Gastroesophageal sphincter (tissue), 3 donors: ENCODE measurements at regions not wholly inside any gene's neighbourhood (a gene's known extent, or its start where the extent isn't known, plus 50 kb on each side); places are given as distances from the start of the nearest gene placed in this dataset.

Experiments
- EP300 ChIP-seq: sonication (generic); formaldehyde crosslinking; IDR thresholded peaks from one replicate; pipeline ENCODE4 v1.6.1; 2017; ENCODE audit warnings: antibody characterized with exemption, mild to moderate bottlenecking
- POLR2A ChIP-seq, 2 donors: fragments of 450-650 bp; IDR thresholded peaks; one replicate each; pipeline ENCODE4 v1.6.1; 2017; ENCODE audit warnings: antibody characterized with exemption in 2 of 2, mild to moderate bottlenecking in 2 of 2, moderate library complexity in 1 of 2
- POLR2AphosphoS5 ChIP-seq: sonication (generic); formaldehyde crosslinking; IDR thresholded peaks from one replicate; pipeline ENCODE4 v1.6.1; 2017; ENCODE audit warnings: antibody characterized with exemption
- TF ChIP-seq, protein P1 (sequence below), 4 experiments: fragments of 200-600 bp in 2 of 4; fragments of 450-650 bp in 2 of 4; sonication (generic) in 1 of 4; IDR thresholded peaks; one replicate each; pipeline ENCODE4 v1.5.1; 2017 to 2019; ENCODE audit warnings: antibody characterized with exemption in 4 of 4, mild to moderate bottlenecking in 2 of 4, moderate library complexity in 2 of 4

DNA sequence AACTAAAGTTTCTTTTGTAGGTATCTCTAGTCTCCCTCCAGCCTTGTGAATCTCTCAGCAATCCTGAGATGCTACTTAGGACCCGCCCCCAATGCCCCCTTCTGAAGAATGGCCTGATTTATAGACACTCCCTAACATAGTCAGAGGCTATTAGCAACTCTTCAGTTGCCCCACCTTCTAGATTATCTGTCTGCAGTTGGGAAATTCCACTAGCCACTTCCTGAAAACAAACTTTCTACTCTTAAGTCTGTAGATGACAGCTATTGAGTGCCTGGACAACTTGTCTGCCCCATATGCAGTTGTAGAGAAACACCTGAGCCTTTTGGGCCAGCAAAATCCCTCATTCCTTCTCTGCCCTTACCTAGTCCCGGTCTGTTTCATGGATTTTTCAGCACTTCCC is 188.2 kb upstream of the PREP start:
- TF ChIP-seq, protein P1, sequence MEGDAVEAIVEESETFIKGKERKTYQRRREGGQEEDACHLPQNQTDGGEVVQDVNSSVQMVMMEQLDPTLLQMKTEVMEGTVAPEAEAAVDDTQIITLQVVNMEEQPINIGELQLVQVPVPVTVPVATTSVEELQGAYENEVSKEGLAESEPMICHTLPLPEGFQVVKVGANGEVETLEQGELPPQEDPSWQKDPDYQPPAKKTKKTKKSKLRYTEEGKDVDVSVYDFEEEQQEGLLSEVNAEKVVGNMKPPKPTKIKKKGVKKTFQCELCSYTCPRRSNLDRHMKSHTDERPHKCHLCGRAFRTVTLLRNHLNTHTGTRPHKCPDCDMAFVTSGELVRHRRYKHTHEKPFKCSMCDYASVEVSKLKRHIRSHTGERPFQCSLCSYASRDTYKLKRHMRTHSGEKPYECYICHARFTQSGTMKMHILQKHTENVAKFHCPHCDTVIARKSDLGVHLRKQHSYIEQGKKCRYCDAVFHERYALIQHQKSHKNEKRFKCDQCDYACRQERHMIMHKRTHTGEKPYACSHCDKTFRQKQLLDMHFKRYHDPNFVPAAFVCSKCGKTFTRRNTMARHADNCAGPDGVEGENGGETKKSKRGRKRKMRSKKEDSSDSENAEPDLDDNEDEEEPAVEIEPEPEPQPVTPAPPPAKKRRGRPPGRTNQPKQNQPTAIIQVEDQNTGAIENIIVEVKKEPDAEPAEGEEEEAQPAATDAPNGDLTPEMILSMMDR (IDR thresholded peaks at IDR 0.05) = no peak
- TF ChIP-seq POLR2A (IDR thresholded peaks at IDR 0.05) = no peak
- no peak for TF ChIP-seq POLR2AphosphoS5
- TF ChIP-seq EP300 = no peak
